IMR-90 (cell line): ENCODE measurements at regions not wholly inside any gene's neighbourhood (a gene's known extent, or its start where the extent isn't known, plus 50 kb on each side); places are given as distances from the start of the nearest gene placed in this dataset.

Experiments used
- ATAC-seq: fragments of 200-7000 bp; cut with Tn5 transposase; 2 replicates; pipeline ENCODE4 v1.9.1; 2020; ENCODE audit warnings: low read depth, mild to moderate bottlenecking, moderate library complexity
- BruUV-seq: library from RNA; stranded (reverse); fragments of 400-500 nt; replicated peaks from 2 replicates; lab custom pipeline; 2021; lab: Mats Ljungman, UMichigan
- CTCF ChIA-PET: fragments of 300-600 bp; formaldehyde crosslinking; extraction: SDS; loops from one replicate; lab custom pipeline; 2021; ENCODE audit warnings: antibody characterized with exemption; lab: Yijun Ruan, JAX
- POLR2A ChIA-PET: fragments of 300-600 bp; sonication (Branson Sonifier 250); formaldehyde crosslinking; loops from one replicate; lab custom pipeline; 2022; ENCODE audit warnings: antibody characterized with exemption; ENCODE audit not compliant: unreplicated experiment; lab: Charles Lee
- DNase-seq: peaks from one replicate; pipeline ENCODE4 v3.0.0; 2013
- H2AFZ ChIP-seq: replicated peaks from 2 replicates; pipeline ENCODE3; 2013; ENCODE audit warnings: low read length, mild to moderate bottlenecking; ENCODE audit not compliant: poor library complexity
- H2AK5ac ChIP-seq: 2 replicates; pipeline ENCODE4 v1.6.1; 2013; ENCODE audit warnings: low read depth, low read length, inconsistent platforms
- H2AK9ac ChIP-seq: replicated peaks from 2 replicates; pipeline ENCODE3; 2013; ENCODE audit warnings: mild to moderate bottlenecking, low read depth, low read length, moderate library complexity; ENCODE audit not compliant: poor library complexity
- H2BK120ac ChIP-seq: 2 replicates; pipeline ENCODE4 v1.6.1; 2013; ENCODE audit warnings: low read depth, low read length, inconsistent platforms
- H2BK15ac ChIP-seq: 3 replicates; pipeline ENCODE4 v1.6.1; 2013; ENCODE audit warnings: low read depth, low read length, inconsistent platforms
- H2BK20ac ChIP-seq: 2 replicates; pipeline ENCODE4 v1.6.1; 2013; ENCODE audit warnings: low read depth, mild to moderate bottlenecking, inconsistent platforms, low read length, moderate library complexity
- H2BK5ac ChIP-seq: 2 replicates; pipeline ENCODE4 v1.6.1; 2013; ENCODE audit warnings: mild to moderate bottlenecking, low read depth, low read length, inconsistent platforms; ENCODE audit not compliant: poor library complexity, severe bottlenecking
- H3K14ac ChIP-seq: replicated peaks from 2 replicates; pipeline ENCODE4 v1.6.1; 2013; ENCODE audit warnings: low read depth, low read length, inconsistent platforms
- H3K18ac ChIP-seq: 2 replicates; pipeline ENCODE4 v1.6.1; 2013; ENCODE audit warnings: low read depth, low read length, control low read depth
- H3K23ac ChIP-seq: 2 replicates; pipeline ENCODE4 v1.6.1; 2013; ENCODE audit warnings: low read depth, low read length, inconsistent platforms
- H3K27ac ChIP-seq: 2 replicates; pipeline ENCODE4 v1.5.1; 2013; ENCODE audit warnings: mild to moderate bottlenecking, control low read depth, low read length; ENCODE audit not compliant: insufficient read depth
- H3K27me3 ChIP-seq: 2 replicates; pipeline ENCODE4 v1.6.1; 2013; ENCODE audit warnings: low read length; ENCODE audit not compliant: control insufficient read depth, insufficient read depth
- H3K36me3 ChIP-seq: 2 replicates; pipeline ENCODE4 v1.6.1; 2013; ENCODE audit warnings: low read length, mixed read lengths; ENCODE audit not compliant: control insufficient read depth, insufficient read depth
- H3K4ac ChIP-seq: 2 replicates; pipeline ENCODE4 v1.6.1; 2013; ENCODE audit warnings: low read depth, low read length, inconsistent platforms
- H3K4me1 ChIP-seq: 2 replicates; pipeline ENCODE4 v1.6.1; 2013; ENCODE audit warnings: low read length, mixed read lengths; ENCODE audit not compliant: control insufficient read depth, insufficient read depth
- H3K4me2 ChIP-seq: 2 replicates; pipeline ENCODE4 v1.6.1; 2013; ENCODE audit warnings: low read depth, mild to moderate bottlenecking, control low read depth, low read length, moderate library complexity
- H3K4me3 ChIP-seq: 2 replicates; pipeline ENCODE4 v1.5.1; 2013; ENCODE audit warnings: low read depth, mild to moderate bottlenecking, control low read depth, low read length, moderate library complexity; ENCODE audit not compliant: insufficient read depth
- H3K56ac ChIP-seq: 2 replicates; pipeline ENCODE4 v1.6.1; 2013; ENCODE audit warnings: low read length, inconsistent platforms; ENCODE audit not compliant: insufficient read depth; ENCODE audit errors: extremely low read depth
- H3K79me1 ChIP-seq, 2 experiments: 2 replicates each; pipeline ENCODE4 v1.6.1; 2013; ENCODE audit warnings: low read length in 2 of 2, inconsistent platforms in 1 of 2, low read depth in 1 of 2
- H3K9ac ChIP-seq: 2 replicates; pipeline ENCODE4 v1.6.1; 2013; ENCODE audit warnings: low read depth, low read length, control low read depth
- H3K9me1 ChIP-seq: 2 replicates; pipeline ENCODE4 v1.6.1; 2013; ENCODE audit warnings: low read length, inconsistent platforms; ENCODE audit not compliant: insufficient read depth
- H3K9me3 ChIP-seq: 2 replicates; pipeline ENCODE4 v1.6.1; 2013; ENCODE audit warnings: low read length; ENCODE audit not compliant: control insufficient read depth, insufficient read depth
- H4K20me1 ChIP-seq: 2 replicates; pipeline ENCODE4 v1.6.1; 2013; ENCODE audit warnings: low read length, inconsistent platforms; ENCODE audit not compliant: insufficient read depth
- H4K5ac ChIP-seq: 2 replicates; pipeline ENCODE4 v1.6.1; 2013; ENCODE audit warnings: mild to moderate bottlenecking, low read depth, low read length, control low read depth
- H4K8ac ChIP-seq, 2 experiments: 2 replicates each; pipeline ENCODE4 v1.6.1; 2013; ENCODE audit warnings: low read depth in 2 of 2, low read length in 2 of 2, control low read depth in 1 of 2, inconsistent platforms in 1 of 2
- H4K91ac ChIP-seq: 2 replicates; pipeline ENCODE4 v1.6.1; 2013; ENCODE audit warnings: low read depth, low read length, inconsistent platforms; ENCODE audit not compliant: insufficient read depth
- BHLHE40 ChIP-seq: fragments of 150-350 bp; IDR thresholded peaks from 2 replicates; pipeline ENCODE4 v1.6.1; 2016; ENCODE audit warnings: mild to moderate bottlenecking, low read depth, low read length
- CEBPB ChIP-seq: IDR thresholded peaks from 2 replicates; pipeline ENCODE4 v1.6.1; 2012; ENCODE audit warnings: low read depth, low read length, improper control_type of control experiment
- CHD1 ChIP-seq: IDR thresholded peaks from 2 replicates; pipeline ENCODE4 v1.6.1; 2012; ENCODE audit warnings: low read depth, low read length, improper control_type of control experiment
- CTCF ChIP-seq: conservative IDR thresholded peaks from 2 replicates; pipeline ENCODE4 v1.5.1; 2012; ENCODE audit warnings: mild to moderate bottlenecking, low read depth, low read length, improper control_type of control experiment
- ELK1 ChIP-seq: fragments of 150-350 bp; IDR thresholded peaks from 2 replicates; pipeline ENCODE4 v1.6.1; 2016; ENCODE audit warnings: low read depth, mild to moderate bottlenecking, low read length, moderate library complexity, borderline replicate concordance
- FOS ChIP-seq: fragments of 150-350 bp; IDR thresholded peaks from 2 replicates; pipeline ENCODE4 v1.6.1; 2016; ENCODE audit warnings: low read depth, low read length
- MAFK ChIP-seq: IDR thresholded peaks from 2 replicates; pipeline ENCODE4 v1.6.1; 2012; ENCODE audit warnings: low read depth, low read length, improper control_type of control experiment
- MAZ ChIP-seq: IDR thresholded peaks from 2 replicates; pipeline ENCODE4 v1.6.1; 2012; ENCODE audit warnings: low read depth, mild to moderate bottlenecking, low read length, improper control_type of control experiment, moderate library complexity, borderline replicate concordance
- MXI1 ChIP-seq: IDR thresholded peaks from 2 replicates; pipeline ENCODE4 v1.6.1; 2012; ENCODE audit warnings: low read depth, mild to moderate bottlenecking, low read length, moderate library complexity, borderline replicate concordance
- NFE2L2 ChIP-seq: fragments of 150-350 bp; IDR thresholded peaks from 2 replicates; pipeline ENCODE4 v1.6.1; 2016; ENCODE audit warnings: low read depth, mild to moderate bottlenecking, low read length
- POLR2A ChIP-seq: IDR thresholded peaks from 2 replicates; pipeline ENCODE4 v1.6.1; 2012; ENCODE audit warnings: mild to moderate bottlenecking, low read depth, low read length
- RAD21 ChIP-seq: IDR thresholded peaks from 2 replicates; pipeline ENCODE4 v1.6.1; 2012; ENCODE audit warnings: low read length, improper control_type of control experiment
- RCOR1 ChIP-seq: IDR thresholded peaks from 2 replicates; pipeline ENCODE4 v1.6.1; 2012; ENCODE audit warnings: mild to moderate bottlenecking, low read length, improper control_type of control experiment; ENCODE audit not compliant: insufficient replicate concordance
- RFX5 ChIP-seq: IDR thresholded peaks from 2 replicates; pipeline ENCODE4 v1.8.0; 2012; ENCODE audit warnings: low read depth, mild to moderate bottlenecking, low read length, moderate library complexity
- SMC3 ChIP-seq: fragments of 150-350 bp; IDR thresholded peaks from 2 replicates; pipeline ENCODE4 v1.6.1; 2016; ENCODE audit warnings: low read depth, mild to moderate bottlenecking, antibody characterized with exemption, low read length, moderate library complexity
- USF2 ChIP-seq: fragments of 150-350 bp; IDR thresholded peaks from 2 replicates; pipeline ENCODE4 v1.6.1; 2017; ENCODE audit warnings: mild to moderate bottlenecking, antibody characterized with exemption, low read length, low read depth
- WGBS, 2 experiments: methylation state at CpG; one replicate each; pipeline versions ENCODE4 v1.1.5 to v1.1.7; 2013; ENCODE audit warnings: missing lambda C conversion rate in 2 of 2; ENCODE audit not compliant: insufficient read length in 1 of 2; ENCODE audit errors: extremely low coverage in 2 of 2; 5-methylcytosine and 5-hydroxymethylcytosine counted together
- dilution Hi-C: fragments of 300-500 bp; cut with HindIII; formaldehyde crosslinking; loops from one replicate; pipeline ENCODE4 v1.14.3; 2018; ENCODE audit warnings: low sequenced_read_pairs; ENCODE audit not compliant: unreplicated experiment
- in situ Hi-C: fragments of 300-500 bp; cut with MboI; formaldehyde crosslinking; loops from 3 replicates; pipeline ENCODE4 v1.14.3; 2019; ENCODE audit warnings: low sequenced_read_pairs, inconsistent platforms, mixed read lengths
- intact Hi-C: fragments of 100-400 bp; cut with micrococcal nuclease; formaldehyde crosslinking; loops from 2 replicates; pipeline ENCODE4 v1.10.0; 2022

- Histone ChIP-seq H2BK120ac (no peak overlapping the region), H3K36me3 (no peaks in the 10 kb centered on the region), H2AFZ (no peak overlapping the region), H2AK9ac (no peak overlapping the region), H2BK5ac (no peak overlapping the region), H2BK20ac (no peak overlapping the region), H2BK15ac (no peak overlapping the region), H3K18ac (no peak overlapping the region), H3K56ac (no peak overlapping the region), H3K23ac (no peak overlapping the region), H4K20me1 (no peaks in the 10 kb centered on the region), H3K4me1 (no peaks in the 10 kb centered on the region), H2AK5ac (no peak overlapping the region), H3K27me3 (no peaks in the 10 kb centered on the region), H3K9me3 (no peaks in the 10 kb centered on the region), H4K91ac (no peak overlapping the region), H4K5ac (no peak overlapping the region), H3K4ac (no peak overlapping the region), H3K9ac (no peak overlapping the region), H3K9me1 (no peaks in the 10 kb centered on the region), H3K14ac (no peak overlapping the region), H3K27ac (no peak overlapping the region), H4K8ac (no peak overlapping the region), H3K79me1 (no peaks in the 10 kb centered on the region), H3K4me3 (no peak overlapping the region), H3K4me2 (no peak overlapping the region)
- ChIA-PET POLR2A (no interaction called here), CTCF (no interaction called here)
- in situ Hi-C loops, result no loop called here
- DNase-seq, result no peak
- BruUV-seq, result no TSS peak
- dilution Hi-C loops, result no loop called here
- intact Hi-C loops, result no loop called here
- no CpG with 5 or more reads among the region's 4 CpGs for WGBS, 2 experiments
- ATAC-seq, result no peak
- no peak for TF ChIP-seq SMC3
- no peak for TF ChIP-seq CTCF
- no peak for TF ChIP-seq RAD21
- no peak for TF ChIP-seq CEBPB
- no peak for TF ChIP-seq MXI1
- no peak for TF ChIP-seq ELK1
- TF ChIP-seq NFE2L2, result no peak
- no peak for TF ChIP-seq CHD1
- TF ChIP-seq BHLHE40, result no peak
- TF ChIP-seq MAFK, result no peak
- TF ChIP-seq RFX5, result no peak
- TF ChIP-seq USF2, result no peak
- no peak for TF ChIP-seq POLR2A
- TF ChIP-seq MAZ, result no peak
- TF ChIP-seq FOS, result no peak
- TF ChIP-seq RCOR1, result no peak
These were observed 483.1 kb upstream of the ZNF608 start for GRCh38 chr5:125229556-125229955.
